GM13977 (cell line): ENCODE measurements at regions not wholly inside any gene's neighbourhood (a gene's known extent, or its start where the extent isn't known, plus 50 kb on each side); places are given as distances from the start of the nearest gene placed in this dataset.

Source experiments
- DNase-seq: peaks from one replicate; pipeline ENCODE4 v3.0.0; 2012; ENCODE audit warnings: low spot score
- CTCF ChIP-seq: IDR thresholded peaks from 2 replicates; pipeline ENCODE4 v1.5.1; 2012; ENCODE audit warnings: mild to moderate bottlenecking, control low read depth; ENCODE audit not compliant: insufficient read depth; ENCODE audit errors: extremely low read depth, missing control alignments
- in situ Hi-C: fragments of 300-500 bp; cut with MboI; formaldehyde crosslinking; loops from one replicate; pipeline ENCODE4 v1.12.0; 2022; ENCODE audit warnings: low sequenced_read_pairs, low pct_unique_long_range_greater_than_20kb, mixed read lengths, inconsistent platforms; ENCODE audit not compliant: unreplicated experiment

GRCh38 chr21:35779690-35780570, 280.4 kb downstream of the SETD4 start:
- in situ Hi-C loops = no loop called here
- no peak for DNase-seq
- no peak for TF ChIP-seq CTCF

GRCh38 chr21:35779167-35779566, 281.2 kb downstream of the SETD4 start:
- TF ChIP-seq CTCF = no peak
- DNase-seq = no peak
- in situ Hi-C loops = no loop called here

- in situ Hi-C loops = no loop called here
- TF ChIP-seq CTCF = no peak
- no peak for DNase-seq
These were observed 283.2 kb downstream of the SETD4 start for GRCh38 chr21:35777081-35777480.

GRCh38 chr21:35775778-35776544, 284.4 kb downstream of the SETD4 start:
- in situ Hi-C loops = no loop called here
- no peak for DNase-seq
- no peak for TF ChIP-seq CTCF

DNA sequence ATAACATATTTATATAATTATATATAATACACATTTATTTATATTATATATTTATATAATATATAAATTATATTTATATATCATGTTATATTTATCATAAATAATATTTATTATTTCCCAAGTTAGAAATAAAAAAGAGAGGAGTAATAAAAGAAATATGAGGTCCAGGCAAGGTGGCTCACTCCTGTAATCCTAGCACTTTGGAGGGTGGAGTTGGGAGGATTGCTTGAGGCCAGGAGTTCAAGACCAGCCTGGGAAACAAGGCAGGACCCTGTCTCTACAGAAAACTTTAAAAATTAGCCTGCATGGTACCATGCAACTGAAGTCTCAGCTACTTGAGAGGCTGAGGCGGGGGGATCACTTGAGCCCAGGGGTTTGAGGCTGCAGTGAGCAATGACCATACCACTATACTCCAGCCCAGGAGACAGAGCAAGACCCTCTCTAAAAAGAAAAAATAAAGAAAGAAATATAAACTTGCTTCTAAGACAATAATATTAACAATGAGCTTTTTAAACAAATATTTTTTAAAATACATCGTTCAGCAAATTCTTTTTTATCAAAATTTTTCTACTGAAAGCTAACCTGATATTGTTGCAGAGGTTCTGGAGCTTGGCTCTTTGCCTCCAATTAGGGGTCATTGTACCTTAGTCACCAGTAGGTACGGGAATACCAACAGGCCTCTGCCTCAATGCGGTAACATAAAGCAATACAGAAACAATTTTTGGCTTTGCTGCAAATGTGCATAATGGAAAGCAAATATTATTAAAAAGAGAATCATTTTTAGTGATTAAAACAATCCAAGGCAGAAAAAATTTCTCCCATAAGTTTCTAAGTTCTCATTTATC, 290.0 kb downstream of the SETD4 start:
- no peak for TF ChIP-seq CTCF
- in situ Hi-C loops = no loop called here
- DNase-seq = no peak

- in situ Hi-C loops = no loop called here
- DNase-seq = no peak
- no peak for TF ChIP-seq CTCF
These were observed 292.1 kb downstream of the SETD4 start for GRCh38 chr21:35768187-35768586.
